K562 (cell line): ENCODE measurements at regions not wholly inside any gene's neighbourhood (a gene's known extent, or its start where the extent isn't known, plus 50 kb on each side); places are given as distances from the start of the nearest gene placed in this dataset.

Experiments
- ATAC-seq: fragments of 200-7000 bp; cut with Tn5 transposase; 3 replicates; pipeline ENCODE4 v1.9.1; 2020; ENCODE audit warnings: moderate library complexity
- BruUV-seq: library from RNA; stranded (reverse); fragments of 400-500 nt; replicated peaks from 2 replicates; lab custom pipeline; 2021; lab: Mats Ljungman, UMichigan
- CTCF ChIA-PET: fragments of 300-600 bp; formaldehyde crosslinking; extraction: SDS; loops from one replicate; lab custom pipeline; 2021; ENCODE audit warnings: low intra/inter-chr PET ratio; lab: Yijun Ruan, JAX
- POLR2A ChIA-PET: fragments of 300-600, 350-650 bp; sonication (Branson Sonifier 250); formaldehyde crosslinking; extraction: SDS; loops from one replicate; lab custom pipeline; 2021; ENCODE audit warnings: antibody characterized with exemption, inconsistent platforms; lab: Yijun Ruan, JAX
- DNase-seq, 4 experiments: peaks; one replicate each; pipeline versions ENCODE4 v3.0.0 to v3.0.0-alpha.2; 2011 to 2018; ENCODE audit warnings: low spot score in 3 of 4, mixed read lengths in 3 of 4; ENCODE audit errors: extremely low read depth in 1 of 4
- FAIRE-seq: peaks from 2 replicates; lab custom pipeline; 2011; peaks lifted over from hg19 to GRCh38; lab: Jason Lieb, UNC
- H2AFZ ChIP-seq: 2 replicates; pipeline ENCODE4 v1.6.0; 2011; ENCODE audit warnings: low read depth, low read length, control low read depth, inconsistent platforms
- H3K27ac ChIP-seq: fragments of 200-600 bp; 3 replicates; pipeline ENCODE4 v1.8.0; 2011; ENCODE audit warnings: low read depth, mild to moderate bottlenecking, control low read depth, inconsistent platforms, low read length, moderate library complexity, mixed read lengths; ENCODE audit errors: extremely low read depth
- H3K27me3 ChIP-seq, 2 experiments: fragments of 300-600 bp in 1 of 2; 2 replicates in 1 of 2; 3 replicates in 1 of 2; pipeline versions ENCODE4 v1.6.0 to v1.8.0; 2011; ENCODE audit warnings: inconsistent platforms in 2 of 2, low read length in 2 of 2, mild to moderate bottlenecking in 1 of 2, mixed read lengths in 1 of 2, moderate library complexity in 1 of 2; ENCODE audit not compliant: control insufficient read depth in 2 of 2, insufficient read depth in 2 of 2
- H3K36me3 ChIP-seq: fragments of 300-600 bp; 3 replicates; pipeline ENCODE4 v1.8.0; 2011; ENCODE audit warnings: mild to moderate bottlenecking, low read length, inconsistent platforms; ENCODE audit not compliant: control insufficient read depth, insufficient read depth
- H3K4me1 ChIP-seq, 2 experiments: fragments of 200-600 bp in 1 of 2; replicated peaks in 1 of 2; 2 replicates in 1 of 2; 3 replicates in 1 of 2; pipeline versions ENCODE4 v1.5.1 to v1.8.0; 2011; ENCODE audit warnings: inconsistent platforms in 2 of 2, low read length in 2 of 2, mild to moderate bottlenecking in 1 of 2, mixed read lengths in 1 of 2, moderate library complexity in 1 of 2; ENCODE audit not compliant: control insufficient read depth in 2 of 2, insufficient read depth in 2 of 2
- H3K4me2 ChIP-seq: 2 replicates; pipeline ENCODE4 v1.6.1; 2011; ENCODE audit warnings: low read length, control low read depth, inconsistent platforms, mixed read lengths; ENCODE audit not compliant: insufficient read depth
- H3K4me3 ChIP-seq: fragments of 200-600 bp; sonication (generic), shearing (Covaris generic); 2 replicates; pipeline ENCODE4 v1.5.1; 2016; ENCODE audit warnings: control low read depth, inconsistent platforms
- H3K79me2 ChIP-seq: fragments of 200-600 bp; 3 replicates; pipeline ENCODE4 v1.8.0; 2011; ENCODE audit warnings: low read length, inconsistent platforms; ENCODE audit not compliant: control insufficient read depth, insufficient read depth
- H3K9ac ChIP-seq, 2 experiments: 2 replicates each; pipeline versions ENCODE4 v1.6.0 to v1.6.1; 2011; ENCODE audit warnings: low read depth in 2 of 2, low read length in 2 of 2, control low read depth in 1 of 2, inconsistent platforms in 1 of 2, mild to moderate bottlenecking in 1 of 2, mixed read lengths in 1 of 2; ENCODE audit not compliant: insufficient read depth in 1 of 2
- H3K9me1 ChIP-seq: one replicate; pipeline ENCODE4 v1.6.0; 2011; ENCODE audit warnings: inconsistent platforms, mild to moderate bottlenecking, low read length, moderate library complexity; ENCODE audit not compliant: control insufficient read depth, insufficient read depth
- H3K9me3 ChIP-seq: replicated peaks from 2 replicates; pipeline ENCODE4 v1.5.1; 2011; ENCODE audit warnings: low read depth, low read length, inconsistent platforms; ENCODE audit not compliant: control insufficient read depth, insufficient read depth
- H4K20me1 ChIP-seq: replicated peaks from 2 replicates; pipeline ENCODE4 v1.6.1; 2011; ENCODE audit warnings: low read length, inconsistent platforms, mixed read lengths; ENCODE audit not compliant: control insufficient read depth, insufficient read depth
- CEBPG ChIP-seq, 3 experiments: fragments of 200-800 bp in 1 of 3; sonication (Bioruptor generic) in 1 of 3; sonication (generic) in 1 of 3; formaldehyde crosslinking in 1 of 3; IDR thresholded peaks in 2 of 3; conservative IDR thresholded peaks in 1 of 3; 2 replicates each; pipeline versions ENCODE4 v1.6.1 to v1.8.0; 2016 to 2022; ENCODE audit warnings: missing compliant biosample characterization in 2 of 3, missing genetic modification characterization in 2 of 3, mild to moderate bottlenecking in 1 of 3, missing genetic modification reagents in 1 of 3
- DDX20 ChIP-seq: fragments of 450-650 bp; IDR thresholded peaks from 2 replicates; pipeline ENCODE4 v1.6.1; 2016; ENCODE audit warnings: missing genetic modification characterization, low read depth, mild to moderate bottlenecking, missing compliant biosample characterization, moderate library complexity
- ILF3 ChIP-seq: fragments of 450-650 bp; IDR thresholded peaks from 2 replicates; pipeline ENCODE4 v1.6.1; 2018; ENCODE audit warnings: antibody characterized with exemption, mild to moderate bottlenecking, moderate library complexity, borderline replicate concordance
- IRF1 ChIP-seq: sonication (generic); formaldehyde crosslinking; IDR thresholded peaks from 2 replicates; pipeline ENCODE4 v1.8.0; 2022; ENCODE audit warnings: missing genetic modification reagents, mild to moderate bottlenecking, borderline replicate concordance
- KAT2B ChIP-seq: IDR thresholded peaks from one replicate; pipeline ENCODE4 v1.6.1; 2012; ENCODE audit warnings: low read depth, mild to moderate bottlenecking, control low read depth, inconsistent platforms, low read length, moderate library complexity
- MEF2D ChIP-seq: conservative IDR thresholded peaks from 2 replicates; pipeline ENCODE4 v1.6.1; 2016; ENCODE audit warnings: low read depth, missing genetic modification characterization, missing compliant biosample characterization
- SAFB ChIP-seq: fragments of 200-400 bp; formaldehyde crosslinking; IDR thresholded peaks from 2 replicates; pipeline ENCODE4 v1.6.1; 2017; ENCODE audit warnings: low read depth, low read length, borderline replicate concordance
- ZBTB40 ChIP-seq, 2 experiments: fragments of 450-650 bp in 1 of 2; sonication (generic) in 1 of 2; formaldehyde crosslinking in 1 of 2; IDR thresholded peaks; 2 replicates each; pipeline versions ENCODE4 v1.7.1 to v1.9.0; 2016 to 2022; ENCODE audit warnings: inconsistent platforms in 1 of 2, mild to moderate bottlenecking in 1 of 2, missing genetic modification reagents in 1 of 2
- ZBTB43 ChIP-seq: sonication (generic); formaldehyde crosslinking; IDR thresholded peaks from 2 replicates; pipeline ENCODE4 v1.8.0; 2023; ENCODE audit warnings: mild to moderate bottlenecking, missing genetic modification reagents
- ZNF134 ChIP-seq: fragments of 250-450 bp; sonication (Bioruptor Pico); conservative IDR thresholded peaks from 2 replicates; pipeline ENCODE4 v1.4.0; 2020
- ZNF668 ChIP-seq: fragments of 250-450 bp; sonication (Bioruptor Pico); IDR thresholded peaks from 2 replicates; pipeline ENCODE4 v1.8.0; 2022; ENCODE audit warnings: mild to moderate bottlenecking, inconsistent platforms
- WGBS: fragments of 100-300 bp; shearing (Covaris generic); methylation state at CpG from one replicate; pipeline ENCODE4 v1.1.6; 2016; ENCODE audit warnings: low coverage, mixed read lengths; ENCODE audit not compliant: insufficient coverage; ENCODE audit errors: missing lambda C conversion rate; 5-methylcytosine and 5-hydroxymethylcytosine counted together
- in situ Hi-C: fragments of 300-500 bp; cut with MboI; formaldehyde crosslinking; loops from 4 replicates; pipeline ENCODE4 v1.15.0; 2018; ENCODE audit warnings: inconsistent platforms, mixed read lengths
- intact Hi-C: fragments of 100-400 bp; cut with micrococcal nuclease; formaldehyde crosslinking; loops from 2 replicates; pipeline ENCODE4 v1.14.2; 2022

GRCh38 chr4:180741703-180742102 lies 1501.5 kb upstream of the TENM3 start:
- Histone ChIP-seq H3K36me3 (no peaks in the 10 kb centered on the region), H3K4me1 (no peaks in the 10 kb centered on the region), H3K4me2 (no peak overlapping the region), H3K9me3 (no peaks in the 10 kb centered on the region), H3K27ac (no peak overlapping the region), H3K4me3 (no peak overlapping the region), H3K79me2 (no peaks in the 10 kb centered on the region), H3K27me3 (no peaks in the 10 kb centered on the region), H3K9ac (no peak overlapping the region), H2AFZ (no peak overlapping the region), H4K20me1 (no peaks in the 10 kb centered on the region), H3K9me1 (no peaks in the 10 kb centered on the region)
- 0% methylated on average over 1 of the region's 1 CpG for WGBS
- DNase-seq = no peak
- in situ Hi-C loops (no loop called here), intact Hi-C loops (no loop called here)
- BruUV-seq = no TSS peak
- no peak for ATAC-seq
- FAIRE-seq = no peak
- POLR2A ChIA-PET = no interaction called here
- CTCF ChIA-PET = no interaction called here
- TF ChIP-seq SAFB (no peak), ZNF134 (CRISPR knock-in tag) (no peak), ZBTB40 (IDR thresholded peaks at IDR 0.05) (no peak), ZBTB40 (CRISPR knock-in tag; IDR thresholded peaks at IDR 0.05) (no peak), IRF1 (CRISPR knock-in tag) (no peak), DDX20 (no peak), CEBPG (CRISPR knock-in tag; IDR thresholded peaks at IDR 0.05) (no peak), CEBPG (tag; conservative IDR thresholded peaks at IDR 0.05 in 1 of 2, IDR thresholded peaks at IDR 0.05 in 1 of 2) (no peak), KAT2B (no peak), MEF2D (no peak), ZNF668 (CRISPR knock-in tag) (no peak), ILF3 (no peak), ZBTB43 (CRISPR knock-in tag) (no peak)
